HepG2 (cell line): ENCODE measurements at regions not wholly inside any gene's neighbourhood (a gene's known extent, or its start where the extent isn't known, plus 50 kb on each side); places are given as distances from the start of the nearest gene placed in this dataset.

Experiments used
- ATAC-seq: fragments of 200-7000 bp; cut with Tn5 transposase; 3 replicates; pipeline ENCODE4 v1.9.1; 2020; ENCODE audit warnings: mild to moderate bottlenecking, moderate library complexity
- BruUV-seq: library from RNA; stranded (reverse); fragments of 400-500 nt; replicated peaks from 2 replicates; lab custom pipeline; 2021; lab: Mats Ljungman, UMichigan
- CTCF ChIA-PET: fragments of 300-600 bp; formaldehyde crosslinking; extraction: SDS; loops from one replicate; lab custom pipeline; 2021; ENCODE audit warnings: low total read pairs, inconsistent platforms, low intra/inter-chr PET ratio; lab: Yijun Ruan, JAX
- POLR2A ChIA-PET: fragments of 350-600 bp; sonication (Branson Sonifier 250); formaldehyde crosslinking; loops from one replicate; lab custom pipeline; 2020; ENCODE audit warnings: antibody characterized with exemption, inconsistent platforms; lab: Yijun Ruan, JAX
- DNase-seq: peaks from one replicate; pipeline ENCODE4 v3.0.0-alpha.2; 2015; ENCODE audit warnings: low spot score
- FAIRE-seq: peaks from 3 replicates; lab custom pipeline; 2011; peaks lifted over from hg19 to GRCh38; lab: Jason Lieb, UNC
- H2AFZ ChIP-seq: one replicate; pipeline ENCODE4 v1.6.1; 2011; ENCODE audit warnings: low read length, inconsistent platforms
- H3K27ac ChIP-seq: fragments of 300-600 bp; 3 replicates; pipeline ENCODE4 v1.8.0; 2011; ENCODE audit warnings: mixed run types, mild to moderate bottlenecking, mixed read lengths, low read length, inconsistent platforms; ENCODE audit not compliant: insufficient read depth; ENCODE audit errors: extremely low read length
- H3K27me3 ChIP-seq, 2 experiments: fragments of 200-600 bp in 1 of 2; 2 replicates in 1 of 2; 3 replicates in 1 of 2; pipeline versions ENCODE4 v1.6.0 to v1.8.0; 2011; ENCODE audit warnings: low read length in 2 of 2, mild to moderate bottlenecking in 2 of 2, moderate library complexity in 2 of 2, inconsistent platforms in 1 of 2; ENCODE audit not compliant: insufficient read depth in 2 of 2, control insufficient read depth in 1 of 2
- H3K36me3 ChIP-seq, 2 experiments: fragments of 200-600 bp in 1 of 2; replicated peaks in 1 of 2; 2 replicates in 1 of 2; 3 replicates in 1 of 2; pipeline versions ENCODE4 v1.5.1 to v1.8.0; 2011; ENCODE audit warnings: low read length in 2 of 2, inconsistent platforms in 1 of 2; ENCODE audit not compliant: insufficient read depth in 2 of 2, control insufficient read depth in 1 of 2
- H3K4me1 ChIP-seq: 2 replicates; pipeline ENCODE4 v1.5.1; 2012; ENCODE audit warnings: low read length, inconsistent platforms; ENCODE audit not compliant: insufficient read depth
- H3K4me2 ChIP-seq: 2 replicates; pipeline ENCODE4 v1.6.0; 2011; ENCODE audit warnings: low read depth, low read length, inconsistent platforms
- H3K4me3 ChIP-seq, 3 experiments: fragments of 200-600 bp in 1 of 3; sonication (generic), shearing (Covaris generic) in 1 of 3; replicated peaks in 1 of 3; 2 replicates each; pipeline ENCODE4 v1.5.1; 2011 to 2016; ENCODE audit warnings: low read length in 3 of 3, inconsistent platforms in 2 of 3, low read depth in 2 of 3, mild to moderate bottlenecking in 2 of 3, control low read depth in 1 of 3, mixed read lengths in 1 of 3; ENCODE audit not compliant: insufficient read depth in 1 of 3
- H3K79me2 ChIP-seq: one replicate; pipeline ENCODE4 v1.6.1; 2011; ENCODE audit warnings: low read length, inconsistent platforms; ENCODE audit not compliant: insufficient read depth
- H3K9ac ChIP-seq: 2 replicates; pipeline ENCODE4 v1.6.0; 2011; ENCODE audit warnings: mild to moderate bottlenecking, low read depth, low read length, inconsistent platforms; ENCODE audit not compliant: insufficient read depth
- H3K9me3 ChIP-seq: 2 replicates; pipeline ENCODE4 v1.5.1; 2012; ENCODE audit warnings: mild to moderate bottlenecking, low read length
- H4K20me1 ChIP-seq: 2 replicates; pipeline ENCODE4 v1.6.0; 2011; ENCODE audit warnings: inconsistent platforms, mild to moderate bottlenecking, low read length, moderate library complexity; ENCODE audit not compliant: insufficient read depth
- ARHGAP35 ChIP-seq: sonication (generic); formaldehyde crosslinking; IDR thresholded peaks from 2 replicates; pipeline ENCODE4 v1.9.0; 2022; ENCODE audit warnings: mild to moderate bottlenecking, inconsistent platforms, moderate library complexity, missing genetic modification reagents, borderline replicate concordance
- EZH2 ChIP-seq: conservative IDR thresholded peaks from 2 replicates; pipeline ENCODE4 v1.6.1; 2012; ENCODE audit warnings: mild to moderate bottlenecking, low read depth, low read length, moderate library complexity
- KDM5B ChIP-seq: sonication (generic); formaldehyde crosslinking; IDR thresholded peaks from 2 replicates; pipeline ENCODE4 v1.4.0; 2020; ENCODE audit warnings: missing genetic modification reagents, mild to moderate bottlenecking, borderline replicate concordance
- KIAA2018 ChIP-seq: sonication (generic); formaldehyde crosslinking; IDR thresholded peaks from 2 replicates; pipeline ENCODE4 v1.5.0; 2020; ENCODE audit warnings: mild to moderate bottlenecking, missing genetic modification reagents, borderline replicate concordance
- KMT2B ChIP-seq: IDR thresholded peaks from 2 replicates; pipeline ENCODE4 v1.6.1; 2016; ENCODE audit warnings: missing genetic modification reagents, missing compliant biosample characterization
- PHB2 ChIP-seq: fragments of 450-650 bp; IDR thresholded peaks from 2 replicates; pipeline ENCODE4 v1.6.1; 2018; ENCODE audit not compliant: partially characterized antibody
- RARG ChIP-seq: sonication (generic); formaldehyde crosslinking; IDR thresholded peaks from 2 replicates; pipeline ENCODE4 v1.4.0; 2020; ENCODE audit warnings: low read depth, mild to moderate bottlenecking, missing genetic modification reagents
- ZBTB38 ChIP-seq: sonication (generic); formaldehyde crosslinking; IDR thresholded peaks from 2 replicates; pipeline ENCODE4 v1.5.1; 2020; ENCODE audit warnings: mild to moderate bottlenecking, missing genetic modification reagents
- ZBTB7A ChIP-seq: sonication (generic); formaldehyde crosslinking; IDR thresholded peaks from 2 replicates; pipeline ENCODE4 v1.8.0; 2022; ENCODE audit warnings: mild to moderate bottlenecking, missing genetic modification reagents
- ZBTB8A ChIP-seq: sonication (generic); formaldehyde crosslinking; IDR thresholded peaks from 2 replicates; pipeline ENCODE4 v1.4.0; 2020; ENCODE audit warnings: mild to moderate bottlenecking, low read depth, missing genetic modification reagents, borderline replicate concordance
- ZNF17 ChIP-seq: sonication (generic); formaldehyde crosslinking; IDR thresholded peaks from 2 replicates; pipeline ENCODE4 v1.5.0; 2020; ENCODE audit warnings: mild to moderate bottlenecking, missing genetic modification reagents
- ZNF367 ChIP-seq: sonication (generic); formaldehyde crosslinking; IDR thresholded peaks from 2 replicates; pipeline ENCODE4 v1.4.0; 2020; ENCODE audit warnings: missing genetic modification reagents, borderline replicate concordance
- ZNF558 ChIP-seq: sonication (generic); formaldehyde crosslinking; IDR thresholded peaks from 2 replicates; pipeline ENCODE4 v1.9.0; 2022; ENCODE audit warnings: mild to moderate bottlenecking, missing genetic modification reagents, borderline replicate concordance
- WGBS: methylation state at CpG from one replicate; pipeline ENCODE4 v1.1.6; 2017; ENCODE audit warnings: low lambda C conversion rate; 5-methylcytosine and 5-hydroxymethylcytosine counted together
- in situ Hi-C: cut with HindIII; loops from 2 replicates; pipeline ENCODE4 v1.10.0; 2017; ENCODE audit warnings: low pct_unique_long_range_greater_than_20kb; ENCODE audit not compliant: extremely low pct_ligation_motif_present
- intact Hi-C: fragments of 100-400 bp; cut with micrococcal nuclease; formaldehyde crosslinking; loops from one replicate; pipeline ENCODE4 v1.10.0; 2022; ENCODE audit not compliant: unreplicated experiment
- TF ChIP-seq, protein P1 (sequence below): conservative IDR thresholded peaks from 2 replicates; pipeline ENCODE4 v1.6.1; 2018; ENCODE audit warnings: missing genetic modification reagents
- TF ChIP-seq, protein P2 (sequence below): sonication (generic); formaldehyde crosslinking; IDR thresholded peaks from 2 replicates; pipeline ENCODE4 v1.5.1; 2020; ENCODE audit warnings: missing genetic modification reagents, mild to moderate bottlenecking, borderline replicate concordance

GRCh38 chr11:96894587-96894986 lies 504.8 kb downstream of the JRKL start:
- CTCF ChIA-PET, result no interaction called here
- no peaks in the 10 kb centered on the region for H3K27me3 ChIP-seq
- H2AFZ ChIP-seq, result no peak overlapping the region
- H3K27ac ChIP-seq, result no peak overlapping the region
- no peaks in the 10 kb centered on the region for H3K4me1 ChIP-seq
- no peak overlapping the region for H3K4me2 ChIP-seq
- POLR2A ChIA-PET, result no interaction called here
- ATAC-seq (no peak), FAIRE-seq (no peak), DNase-seq (no peak)
- H3K9ac ChIP-seq, result no peak overlapping the region
- intact Hi-C loops (no loop called here), in situ Hi-C loops (no loop called here)
- H3K9me3 ChIP-seq, result no peaks in the 10 kb centered on the region
- no peaks in the 10 kb centered on the region for H4K20me1 ChIP-seq
- no peaks in the 10 kb centered on the region for H3K36me3 ChIP-seq
- BruUV-seq, result no TSS peak
- H3K79me2 ChIP-seq, result no peaks in the 10 kb centered on the region
- H3K4me3 ChIP-seq, result no peak overlapping the region
- WGBS, result 0% methylated on average over 1 of the region's 1 CpG
- TF ChIP-seq EZH2 (no peak), KIAA2018 (no peak), ZNF367 (no peak), RARG (CRISPR knock-in tag) (no peak), ARHGAP35 (no peak), ZBTB8A (no peak), ZBTB7A (CRISPR knock-in tag) (no peak), KDM5B (CRISPR knock-in tag) (no peak), KMT2B (CRISPR knock-in tag) (no peak), PHB2 (no peak), ZNF558 (CRISPR knock-in tag) (no peak), ZBTB38 (no peak), ZNF17 (CRISPR knock-in tag) (no peak)
- TF ChIP-seq, protein P1, sequence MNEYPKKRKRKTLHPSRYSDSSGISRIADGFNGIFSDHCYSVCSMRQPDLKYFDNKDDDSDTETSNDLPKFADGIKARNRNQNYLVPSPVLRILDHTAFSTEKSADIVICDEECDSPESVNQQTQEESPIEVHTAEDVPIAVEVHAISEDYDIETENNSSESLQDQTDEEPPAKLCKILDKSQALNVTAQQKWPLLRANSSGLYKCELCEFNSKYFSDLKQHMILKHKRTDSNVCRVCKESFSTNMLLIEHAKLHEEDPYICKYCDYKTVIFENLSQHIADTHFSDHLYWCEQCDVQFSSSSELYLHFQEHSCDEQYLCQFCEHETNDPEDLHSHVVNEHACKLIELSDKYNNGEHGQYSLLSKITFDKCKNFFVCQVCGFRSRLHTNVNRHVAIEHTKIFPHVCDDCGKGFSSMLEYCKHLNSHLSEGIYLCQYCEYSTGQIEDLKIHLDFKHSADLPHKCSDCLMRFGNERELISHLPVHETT, result no peak
- TF ChIP-seq, protein P2, sequence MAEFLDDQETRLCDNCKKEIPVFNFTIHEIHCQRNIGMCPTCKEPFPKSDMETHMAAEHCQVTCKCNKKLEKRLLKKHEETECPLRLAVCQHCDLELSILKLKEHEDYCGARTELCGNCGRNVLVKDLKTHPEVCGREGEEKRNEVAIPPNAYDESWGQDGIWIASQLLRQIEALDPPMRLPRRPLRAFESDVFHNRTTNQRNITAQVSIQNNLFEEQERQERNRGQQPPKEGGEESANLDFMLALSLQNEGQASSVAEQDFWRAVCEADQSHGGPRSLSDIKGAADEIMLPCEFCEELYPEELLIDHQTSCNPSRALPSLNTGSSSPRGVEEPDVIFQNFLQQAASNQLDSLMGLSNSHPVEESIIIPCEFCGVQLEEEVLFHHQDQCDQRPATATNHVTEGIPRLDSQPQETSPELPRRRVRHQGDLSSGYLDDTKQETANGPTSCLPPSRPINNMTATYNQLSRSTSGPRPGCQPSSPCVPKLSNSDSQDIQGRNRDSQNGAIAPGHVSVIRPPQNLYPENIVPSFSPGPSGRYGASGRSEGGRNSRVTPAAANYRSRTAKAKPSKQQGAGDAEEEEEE (CRISPR knock-in tag), result no peak
